ENCODE measurements at regions not wholly inside any gene's neighbourhood (a gene's known extent, or its start where the extent isn't known, plus 50 kb on each side); places are given as distances from the start of the nearest gene placed in this dataset.
"Not testable (repeated sequence)": the region's sequence is repeated elsewhere in the genome, so short reads cannot be mapped to it uniquely, and the experiment has no call there.

GRCh38 chr14:25699981-25700380 lies 650.0 kb upstream of the STXBP6 start:
- Histone ChIP-seq H3K9me3 (ENCODE audit: severe bottlenecking) (no peaks in the 10 kb centered on the region), H3K27me3 (ENCODE audit: insufficient read depth, low read depth, severe bottlenecking) (peaks cover 22% of the 10 kb centered on the region), H3K27ac (no peak overlapping the region), H3K36me3 (no peaks in the 10 kb centered on the region), H3K4me3 (ENCODE audit: low read depth, low read length) (no peak overlapping the region)
- DNase-seq: no peak
- TF ChIP-seq CTCF (IDR thresholded peaks at IDR 0.05; ENCODE audit: low read depth, low read length): no peak

GRCh38 chr14:25698111-25698510 lies 648.2 kb upstream of the STXBP6 start:
- Histone ChIP-seq H3K36me3 (no peaks in the 10 kb centered on the region), H3K27ac (no peak overlapping the region)
- no peak for DNase-seq

GRCh38 chr14:25696176-25696575 lies 646.2 kb upstream of the STXBP6 start:
- Histone ChIP-seq H3K27me3 (ENCODE audit: insufficient read depth, low read depth, severe bottlenecking) (peaks cover 24% of the 10 kb centered on the region), H3K4me3 (ENCODE audit: low read depth, low read length) (no peak overlapping the region), H3K27ac (no peak overlapping the region), H3K9me3 (ENCODE audit: severe bottlenecking) (no peaks in the 10 kb centered on the region), H3K36me3 (no peaks in the 10 kb centered on the region)
- TF ChIP-seq CTCF (IDR thresholded peaks at IDR 0.05; ENCODE audit: low read depth, low read length): no peak
- no peak for DNase-seq

More at GRCh38 chr14:25698111-25698510, 648.2 kb upstream of the STXBP6 start:
- no peak for TF ChIP-seq CTCF (IDR thresholded peaks at IDR 0.05; ENCODE audit: low read depth, low read length)
- Histone ChIP-seq H3K4me3 (ENCODE audit: low read depth, low read length) (no peak overlapping the region), H3K9me3 (ENCODE audit: severe bottlenecking) (no peaks in the 10 kb centered on the region), H3K27me3 (ENCODE audit: insufficient read depth, low read depth, severe bottlenecking) (peaks cover 22% of the 10 kb centered on the region)

GRCh38 chr14:25685004-25685403 lies 635.1 kb upstream of the STXBP6 start:
- DNase-seq: no peak
- TF ChIP-seq CTCF (IDR thresholded peaks at IDR 0.05; ENCODE audit: low read depth, low read length): no peak
- no peaks in the 10 kb centered on the region for H3K9me3 ChIP-seq (ENCODE audit: severe bottlenecking)
- H3K4me3 ChIP-seq (ENCODE audit: low read depth, low read length): no peak overlapping the region
- H3K36me3 ChIP-seq: no peaks in the 10 kb centered on the region
- H3K27me3 ChIP-seq (ENCODE audit: insufficient read depth, low read depth, severe bottlenecking): peaks cover 33% of the 10 kb centered on the region
- no peak overlapping the region for H3K27ac ChIP-seq

GRCh38 chr14:25680934-25681333 lies 631.0 kb upstream of the STXBP6 start:
- H3K27ac ChIP-seq: no peak overlapping the region
- H3K36me3 ChIP-seq: no peaks in the 10 kb centered on the region
- no peak for TF ChIP-seq CTCF (IDR thresholded peaks at IDR 0.05; ENCODE audit: low read depth, low read length)
- H3K9me3 ChIP-seq (ENCODE audit: severe bottlenecking): no peaks in the 10 kb centered on the region
- DNase-seq: no peak
- H3K27me3 ChIP-seq (ENCODE audit: insufficient read depth, low read depth, severe bottlenecking): peaks cover 62% of the 10 kb centered on the region
- H3K4me3 ChIP-seq (ENCODE audit: low read depth, low read length): no peak overlapping the region

- H3K27me3 ChIP-seq (ENCODE audit: insufficient read depth, low read depth, severe bottlenecking): peaks cover 61% of the 10 kb centered on the region
- H3K36me3 ChIP-seq; H3K9me3 ChIP-seq (ENCODE audit: severe bottlenecking); H3K27ac ChIP-seq; H3K4me3 ChIP-seq (ENCODE audit: low read depth, low read length); DNase-seq: not testable (repeated sequence)
Measured at GRCh38 chr14:25680511-25680910, 630.6 kb upstream of the STXBP6 start.

Data from WERI-Rb-1 (cell line).